Natural killer cell (primary cell): ENCODE measurements at regions not wholly inside any gene's neighbourhood (a gene's known extent, or its start where the extent isn't known, plus 50 kb on each side); places are given as distances from the start of the nearest gene placed in this dataset.

Experiments used
- ATAC-seq, 3 donors: fragments of 150-1000 bp in 2 of 3; fragments of 200-7000 bp in 1 of 3; cut with Tn5 transposase; 1 replicate in 1 of 3; 2 replicates in 2 of 3; pipeline ENCODE4 v1.10.0; 2021; ENCODE audit warnings: mild to moderate bottlenecking in 2 of 3, moderate library complexity in 2 of 3
- DNase-seq, 2 donors: peaks; one replicate each; pipeline versions ENCODE4 v3.0.0 to v3.0.0-alpha.2; 2013 to 2021; ENCODE audit warnings: mixed read lengths in 1 of 2
- H3K27ac ChIP-seq: one replicate; pipeline ENCODE4 v1.5.1; 2013; ENCODE audit warnings: mild to moderate bottlenecking, low read length
- H3K27me3 ChIP-seq: one replicate; pipeline ENCODE4 v1.6.1; 2013; ENCODE audit warnings: low read length; ENCODE audit not compliant: control insufficient read depth, insufficient read depth
- H3K36me3 ChIP-seq: one replicate; pipeline ENCODE4 v1.6.1; 2013; ENCODE audit warnings: low read length; ENCODE audit not compliant: control insufficient read depth, insufficient read depth
- H3K4me1 ChIP-seq: one replicate; pipeline ENCODE4 v1.6.1; 2013; ENCODE audit warnings: low read length; ENCODE audit not compliant: control insufficient read depth, insufficient read depth
- H3K4me3 ChIP-seq: one replicate; pipeline ENCODE4 v1.5.1; 2013; ENCODE audit warnings: low read length
- H3K9me3 ChIP-seq: one replicate; pipeline ENCODE4 v1.6.1; 2013; ENCODE audit warnings: low read length; ENCODE audit not compliant: control insufficient read depth, insufficient read depth
- H3K27ac Mint-ChIP-seq, 2 donors: one replicate each; pipeline ENCODE4 v1.8.0; 2022; ENCODE audit warnings: mild to moderate bottlenecking in 2 of 2, mixed read lengths in 2 of 2, moderate library complexity in 1 of 2
- H3K27me3 Mint-ChIP-seq, 2 donors: one replicate each; pipeline ENCODE4 v1.8.0; 2022; ENCODE audit warnings: low read depth in 2 of 2, mixed read lengths in 2 of 2
- H3K36me3 Mint-ChIP-seq: one replicate; pipeline ENCODE4 v1.8.0; 2022; ENCODE audit warnings: mixed read lengths
- H3K4me1 Mint-ChIP-seq, 2 donors: one replicate each; pipeline ENCODE4 v1.8.0; 2022; ENCODE audit warnings: mixed read lengths in 2 of 2
- H3K4me3 Mint-ChIP-seq: one replicate; pipeline ENCODE4 v1.8.0; 2022; ENCODE audit warnings: mild to moderate bottlenecking, moderate library complexity, mixed read lengths
- H3K9me3 Mint-ChIP-seq, 2 donors: one replicate each; pipeline ENCODE4 v1.8.0; 2022; ENCODE audit warnings: mixed read lengths in 2 of 2
- CTCF ChIP-seq: fragments of 200-600 bp; IDR thresholded peaks from one replicate; pipeline ENCODE4 v1.8.0; 2022; ENCODE audit warnings: antibody characterized with exemption
- WGBS: methylation state at CpG from one replicate; pipeline ENCODE4 v1.1.7; 2013; ENCODE audit warnings: missing lambda C conversion rate; ENCODE audit not compliant: insufficient coverage; 5-methylcytosine and 5-hydroxymethylcytosine counted together
- intact Hi-C: fragments of 100-400 bp; cut with micrococcal nuclease; formaldehyde crosslinking; loops from one replicate; pipeline ENCODE4 v1.14.2; 2022

- Mint-ChIP-seq H3K27ac (no peak overlapping the region), H3K4me1 (no peaks in the 10 kb centered on the region), H3K36me3 (no peaks in the 10 kb centered on the region), H3K27me3 (peaks cover 0 to 5% of the 10 kb centered on the region in 2 donors), H3K4me3 (no peak overlapping the region), H3K9me3 (peaks cover 0 to 2% of the 10 kb centered on the region in 2 donors)
- no peak for TF ChIP-seq CTCF
- H3K36me3 ChIP-seq: no peaks in the 10 kb centered on the region
- H3K9me3 ChIP-seq: no peaks in the 10 kb centered on the region
- no peaks in the 10 kb centered on the region for H3K4me1 ChIP-seq
- no peak overlapping the region for H3K4me3 ChIP-seq
- no peak for ATAC-seq
- no peak for DNase-seq
- H3K27ac ChIP-seq: no peak overlapping the region
- intact Hi-C loops: no loop called here
- H3K27me3 ChIP-seq: no peaks in the 10 kb centered on the region
Observed at GRCh38 chr5:82849885-82850284, 227.3 kb downstream of the TMEM167A start.

- no peak for DNase-seq
- Mint-ChIP-seq H3K4me1 (no peaks in the 10 kb centered on the region), H3K4me3 (no peak overlapping the region), H3K36me3 (no peaks in the 10 kb centered on the region), H3K27me3 (peaks cover 0 to 7% of the 10 kb centered on the region in 2 donors), H3K9me3 (peaks cover 0 to 2% of the 10 kb centered on the region in 2 donors), H3K27ac (no peak overlapping the region)
- no peak for ATAC-seq
- TF ChIP-seq CTCF: no peak
- no peaks in the 10 kb centered on the region for H3K4me1 ChIP-seq
- no peak overlapping the region for H3K4me3 ChIP-seq
- no peaks in the 10 kb centered on the region for H3K36me3 ChIP-seq
- no peaks in the 10 kb centered on the region for H3K9me3 ChIP-seq
- H3K27me3 ChIP-seq: no peaks in the 10 kb centered on the region
- intact Hi-C loops: no loop called here
- WGBS: 91% methylated on average over 5 of the region's 5 CpGs
- no peak overlapping the region for H3K27ac ChIP-seq
Observed at GRCh38 chr5:82847562-82847961, 229.6 kb downstream of the TMEM167A start.

- peaks cover 6% of the 10 kb centered on the region for H3K9me3 ChIP-seq
- H3K27me3 ChIP-seq: no peaks in the 10 kb centered on the region
- H3K4me3 ChIP-seq: no peak overlapping the region
- Mint-ChIP-seq H3K27ac (no peak overlapping the region), H3K36me3 (no peaks in the 10 kb centered on the region), H3K9me3 (peaks cover 0 to under 1% of the 10 kb centered on the region in 2 donors), H3K4me3 (no peak overlapping the region), H3K27me3 (peaks cover 0 to 2% of the 10 kb centered on the region in 2 donors), H3K4me1 (no peaks in the 10 kb centered on the region)
- TF ChIP-seq CTCF: no peak
- no peak for DNase-seq
- no peak for ATAC-seq
- no peak overlapping the region for H3K27ac ChIP-seq
- intact Hi-C loops: no loop called here
- H3K4me1 ChIP-seq: no peaks in the 10 kb centered on the region
- WGBS: 80% methylated on average over 1 of the region's 3 CpGs
- no peaks in the 10 kb centered on the region for H3K36me3 ChIP-seq
Observed at GRCh38 chr5:82839881-82840280, 237.3 kb downstream of the TMEM167A start.

- peaks cover 6% of the 10 kb centered on the region for H3K9me3 ChIP-seq
- Mint-ChIP-seq H3K27ac (no peak overlapping the region), H3K36me3 (no peaks in the 10 kb centered on the region), H3K4me3 (no peak overlapping the region), H3K9me3 (no peaks in the 10 kb centered on the region), H3K27me3 (peaks cover 0 to 2% of the 10 kb centered on the region in 2 donors), H3K4me1 (no peaks in the 10 kb centered on the region)
- H3K27ac ChIP-seq: no peak overlapping the region
- no peak for DNase-seq
- no peaks in the 10 kb centered on the region for H3K4me1 ChIP-seq
- ATAC-seq: no peak
- no peaks in the 10 kb centered on the region for H3K36me3 ChIP-seq
- intact Hi-C loops: no loop called here
- H3K4me3 ChIP-seq: no peak overlapping the region
- TF ChIP-seq CTCF: no peak
- H3K27me3 ChIP-seq: no peaks in the 10 kb centered on the region
Observed at GRCh38 chr5:82835488-82835887, 241.7 kb downstream of the TMEM167A start.
